Subcutaneous abdominal adipose tissue (tissue), 5 donors: ENCODE measurements at regions not wholly inside any gene's neighbourhood (a gene's known extent, or its start where the extent isn't known, plus 50 kb on each side); places are given as distances from the start of the nearest gene placed in this dataset.

Source experiments
- H3K27ac ChIP-seq: one replicate; pipeline ENCODE4 v1.7.0; 2013; ENCODE audit warnings: low read depth, mild to moderate bottlenecking, inconsistent platforms, low read length, moderate library complexity
- H3K27me3 ChIP-seq, 5 donors: one replicate each; pipeline ENCODE4 v1.7.0; 2013; ENCODE audit warnings: low read length in 5 of 5, inconsistent platforms in 1 of 5; ENCODE audit not compliant: control insufficient read depth in 5 of 5, insufficient read depth in 4 of 5
- H3K36me3 ChIP-seq, 5 donors: one replicate each; pipeline ENCODE4 v1.7.0; 2013; ENCODE audit warnings: low read length in 5 of 5; ENCODE audit not compliant: control insufficient read depth in 5 of 5, insufficient read depth in 5 of 5
- H3K4me1 ChIP-seq, 5 donors: one replicate each; pipeline ENCODE4 v1.7.0; 2013; ENCODE audit warnings: low read length in 5 of 5, mild to moderate bottlenecking in 3 of 5, moderate library complexity in 1 of 5; ENCODE audit not compliant: control insufficient read depth in 5 of 5, insufficient read depth in 5 of 5
- H3K4me3 ChIP-seq, 5 donors: one replicate each; pipeline ENCODE4 v1.7.0; 2013; ENCODE audit warnings: low read length in 5 of 5, low read depth in 1 of 5
- H3K9ac ChIP-seq, 5 donors: one replicate each; pipeline ENCODE4 v1.7.0; 2013; ENCODE audit warnings: low read length in 5 of 5, mild to moderate bottlenecking in 4 of 5, moderate library complexity in 3 of 5
- H3K9me3 ChIP-seq, 5 donors: one replicate each; pipeline ENCODE4 v1.7.0; 2013; ENCODE audit warnings: low read length in 5 of 5; ENCODE audit not compliant: control insufficient read depth in 5 of 5
- donor health status: healthy.
- donor health status: healthy.
- donor health status: healthy.
- donor health status: healthy.
- donor health status: healthy.

- H3K27ac ChIP-seq, result no peak overlapping the region
- H3K27me3 ChIP-seq, result no peaks in the 10 kb centered on the region
- no peaks in the 10 kb centered on the region for H3K36me3 ChIP-seq
- H3K9ac ChIP-seq, result no peak overlapping the region
- H3K4me3 ChIP-seq, result no peak overlapping the region
- peaks cover 0 to 3% (median 0%) of the 10 kb centered on the region in 5 donors for H3K4me1 ChIP-seq
- peaks cover 0 to 2% (median 0%) of the 10 kb centered on the region in 5 donors for H3K9me3 ChIP-seq
These were observed 153.0 kb downstream of the RFC3 start for GRCh38 chr13:33970746-33971561.

GRCh38 chr13:33971562-33971819, 153.5 kb downstream of the RFC3 start:
- Histone ChIP-seq H3K9me3 (peaks cover 0 to 2% (median 0%) of the 10 kb centered on the region in 5 donors), H3K4me3 (no peak overlapping the region), H3K9ac (no peak overlapping the region), H3K27ac (no peak overlapping the region), H3K36me3 (no peaks in the 10 kb centered on the region), H3K4me1 (peaks cover 0 to 3% (median 0%) of the 10 kb centered on the region in 5 donors), H3K27me3 (no peaks in the 10 kb centered on the region)

GRCh38 chr13:33973194-33973593, 155.2 kb downstream of the RFC3 start:
- Histone ChIP-seq H3K4me3 (no peak overlapping the region), H3K36me3 (no peaks in the 10 kb centered on the region), H3K9me3 (peaks cover 0 to 2% (median 0%) of the 10 kb centered on the region in 5 donors), H3K27ac (no peak overlapping the region), H3K4me1 (peaks cover 0 to 3% (median 0%) of the 10 kb centered on the region in 5 donors), H3K27me3 (no peaks in the 10 kb centered on the region), H3K9ac (no peak overlapping the region)

GRCh38 chr13:33976965-33977364, 159.0 kb downstream of the RFC3 start:
- H3K27ac ChIP-seq, result no peak overlapping the region
- H3K4me3 ChIP-seq, result no peak overlapping the region
- H3K27me3 ChIP-seq, result no peaks in the 10 kb centered on the region
- H3K9ac ChIP-seq, result no peak overlapping the region
- H3K9me3 ChIP-seq, result no peaks in the 10 kb centered on the region
- H3K4me1 ChIP-seq, result no peaks in the 10 kb centered on the region
- H3K36me3 ChIP-seq, result no peaks in the 10 kb centered on the region

GRCh38 chr13:33978653-33979052, 160.7 kb downstream of the RFC3 start:
- no peaks in the 10 kb centered on the region for H3K27me3 ChIP-seq
- no peaks in the 10 kb centered on the region for H3K4me1 ChIP-seq
- H3K9me3 ChIP-seq, result no peaks in the 10 kb centered on the region
- H3K27ac ChIP-seq, result no peak overlapping the region
- no peak overlapping the region for H3K9ac ChIP-seq
- H3K4me3 ChIP-seq, result no peak overlapping the region
- H3K36me3 ChIP-seq, result no peaks in the 10 kb centered on the region

- Histone ChIP-seq H3K4me1 (no peaks in the 10 kb centered on the region), H3K36me3 (no peaks in the 10 kb centered on the region), H3K27ac (no peak overlapping the region), H3K4me3 (no peak overlapping the region), H3K27me3 (no peaks in the 10 kb centered on the region), H3K9me3 (no peaks in the 10 kb centered on the region), H3K9ac (no peak overlapping the region)
These were observed 175.0 kb downstream of the RFC3 start for GRCh38 chr13:33992881-33993336.

- H3K27ac ChIP-seq, result no peak overlapping the region
- H3K4me1 ChIP-seq, result no peaks in the 10 kb centered on the region
- no peak overlapping the region for H3K9ac ChIP-seq
- H3K9me3 ChIP-seq, result no peaks in the 10 kb centered on the region
- no peaks in the 10 kb centered on the region for H3K36me3 ChIP-seq
- no peaks in the 10 kb centered on the region for H3K27me3 ChIP-seq
- no peak overlapping the region for H3K4me3 ChIP-seq
These were observed 176.2 kb downstream of the RFC3 start for GRCh38 chr13:33994198-33994597.

- H3K27ac ChIP-seq, result no peak overlapping the region
- no peaks in the 10 kb centered on the region for H3K36me3 ChIP-seq
- no peak overlapping the region for H3K9ac ChIP-seq
- H3K4me3 ChIP-seq, result no peak overlapping the region
- H3K4me1 ChIP-seq, result no peaks in the 10 kb centered on the region
- H3K9me3 ChIP-seq, result no peaks in the 10 kb centered on the region
- H3K27me3 ChIP-seq, result no peaks in the 10 kb centered on the region
These were observed 177.0 kb downstream of the RFC3 start for GRCh38 chr13:33994826-33995502.

- no peak overlapping the region for H3K9ac ChIP-seq
- no peak overlapping the region for H3K27ac ChIP-seq
- H3K27me3 ChIP-seq, result no peaks in the 10 kb centered on the region
- no peak overlapping the region for H3K4me3 ChIP-seq
- H3K9me3 ChIP-seq, result no peaks in the 10 kb centered on the region
- H3K4me1 ChIP-seq, result no peaks in the 10 kb centered on the region
- no peaks in the 10 kb centered on the region for H3K36me3 ChIP-seq
These were observed 178.7 kb downstream of the RFC3 start for GRCh38 chr13:33996636-33997035.

- H3K9ac ChIP-seq, result no peak overlapping the region
- no peaks in the 10 kb centered on the region for H3K4me1 ChIP-seq
- no peaks in the 10 kb centered on the region for H3K27me3 ChIP-seq
- no peaks in the 10 kb centered on the region for H3K36me3 ChIP-seq
- H3K4me3 ChIP-seq, result no peak overlapping the region
- H3K9me3 ChIP-seq, result no peaks in the 10 kb centered on the region
- H3K27ac ChIP-seq, result no peak overlapping the region
These were observed 179.6 kb downstream of the RFC3 start for GRCh38 chr13:33997574-33997973.
